Kidney epithelial cell (primary cell): ENCODE measurements at regions not wholly inside any gene's neighbourhood (a gene's known extent, or its start where the extent isn't known, plus 50 kb on each side); places are given as distances from the start of the nearest gene placed in this dataset.

Source experiments
- DNase-seq: peaks from one replicate; pipeline ENCODE4 v3.0.0-alpha.2; 2010; ENCODE audit warnings: low read depth
- H3K27me3 ChIP-seq: 2 replicates; pipeline ENCODE4 v1.6.0; 2011; ENCODE audit warnings: low read length; ENCODE audit not compliant: control insufficient read depth, insufficient read depth
- H3K36me3 ChIP-seq: 2 replicates; pipeline ENCODE4 v1.5.1; 2011; ENCODE audit warnings: low read length; ENCODE audit not compliant: control insufficient read depth, insufficient read depth
- H3K4me3 ChIP-seq: 2 replicates; pipeline ENCODE4 v1.5.1; 2011; ENCODE audit warnings: low read depth, mild to moderate bottlenecking, control low read depth, low read length
- CTCF ChIP-seq: IDR thresholded peaks from 2 replicates; pipeline ENCODE4 v1.5.1; 2011; ENCODE audit warnings: mild to moderate bottlenecking, moderate library complexity, low read length, control low read depth, inconsistent platforms; ENCODE audit not compliant: insufficient read depth, poor library complexity, severe bottlenecking

- no peak overlapping the region for H3K4me3 ChIP-seq
- no peak for TF ChIP-seq CTCF
- no peaks in the 10 kb centered on the region for H3K36me3 ChIP-seq
- no peak for DNase-seq
- no peaks in the 10 kb centered on the region for H3K27me3 ChIP-seq
Measured at GRCh38 chr2:8121022-8121825, 560.6 kb upstream of the ID2 start.

- Histone ChIP-seq H3K4me3 (no peak overlapping the region), H3K36me3 (no peaks in the 10 kb centered on the region), H3K27me3 (no peaks in the 10 kb centered on the region)
- no peak for TF ChIP-seq CTCF
- DNase-seq: no peak
Measured at GRCh38 chr2:8121826-8122513, 559.9 kb upstream of the ID2 start.

GRCh38 chr2:8122520-8122919 is 559.3 kb upstream of the ID2 start:
- Histone ChIP-seq H3K36me3 (no peaks in the 10 kb centered on the region), H3K4me3 (no peak overlapping the region), H3K27me3 (no peaks in the 10 kb centered on the region)
- no peak for TF ChIP-seq CTCF
- DNase-seq: no peak

- DNase-seq: no peak
- Histone ChIP-seq H3K4me3 (no peak overlapping the region), H3K36me3 (no peaks in the 10 kb centered on the region), H3K27me3 (no peaks in the 10 kb centered on the region)
- no peak for TF ChIP-seq CTCF
Measured at GRCh38 chr2:8123464-8123863, 558.4 kb upstream of the ID2 start.

- no peak for DNase-seq
- H3K27me3 ChIP-seq: no peaks in the 10 kb centered on the region
- no peak for TF ChIP-seq CTCF
- H3K36me3 ChIP-seq: no peaks in the 10 kb centered on the region
- H3K4me3 ChIP-seq: no peak overlapping the region
Measured at GRCh38 chr2:8125741-8126711, 555.8 kb upstream of the ID2 start.
